Suppressor macrophage treated with lipopolysaccharide for 1 hour (primary cell): ENCODE measurements at regions not wholly inside any gene's neighbourhood (a gene's known extent, or its start where the extent isn't known, plus 50 kb on each side); places are given as distances from the start of the nearest gene placed in this dataset.
"Not testable (repeated sequence)": the region's sequence is repeated elsewhere in the genome, so short reads cannot be mapped to it uniquely, and the experiment has no call there.

Experiments
- DNase-seq, 3 donors: peaks; one replicate each; pipeline ENCODE4 v3.0.0-alpha.2; 2020 to 2022

- no peak for DNase-seq
Measured at GRCh38 chr5:97545886-97546535, 363.0 kb upstream of the RIOK2 start.

- no peak for DNase-seq
Measured at GRCh38 chr5:97547430-97547829, 364.4 kb upstream of the RIOK2 start.

- DNase-seq: peak; percentile 57 to 88 (median 88)
Measured at GRCh38 chr5:97547999-97548738, 365.1 kb upstream of the RIOK2 start.

- DNase-seq: no peak
Measured at GRCh38 chr5:97548739-97549080, 365.7 kb upstream of the RIOK2 start.

GRCh38 chr5:97549496-97549895 is 366.4 kb upstream of the RIOK2 start:
- DNase-seq: no peak

- peak; percentile 21 to 53 (median 45) for DNase-seq
Measured at GRCh38 chr5:97550164-97550563, 367.1 kb upstream of the RIOK2 start.

GRCh38 chr5:97550818-97551217 is 367.8 kb upstream of the RIOK2 start:
- no peak for DNase-seq

- no peak for DNase-seq
Measured at GRCh38 chr5:97553604-97554452, 370.8 kb upstream of the RIOK2 start.

- no peak for DNase-seq
Measured at GRCh38 chr5:97554977-97555643, 372.1 kb upstream of the RIOK2 start.

- DNase-seq: no peak
Measured at GRCh38 chr5:97555644-97555981, 372.6 kb upstream of the RIOK2 start.

- no peak for DNase-seq
Measured at GRCh38 chr5:97559827-97560598, 377.0 kb upstream of the RIOK2 start.

- no peak for DNase-seq
Measured at GRCh38 chr5:97560599-97560993, 377.5 kb upstream of the RIOK2 start.

GRCh38 chr5:97563050-97563657 is 380.1 kb upstream of the RIOK2 start:
- DNase-seq: no peak

- DNase-seq: no peak
Measured at GRCh38 chr5:97568382-97568781, 385.3 kb upstream of the RIOK2 start.

GRCh38 chr5:97570242-97570641 is 387.2 kb upstream of the RIOK2 start:
- DNase-seq: no peak

- no peak for DNase-seq
Measured at GRCh38 chr5:97575322-97575721, 392.3 kb upstream of the RIOK2 start.

- no peak for DNase-seq
Measured at GRCh38 chr5:97576956-97577355, 393.9 kb upstream of the RIOK2 start.

GRCh38 chr5:97579977-97580376 is 396.9 kb upstream of the RIOK2 start:
- DNase-seq: not testable (repeated sequence)

GRCh38 chr5:97580746-97581145 is 397.7 kb upstream of the RIOK2 start:
- no peak for DNase-seq

GRCh38 chr5:97591781-97592180 is 408.7 kb upstream of the RIOK2 start:
- DNase-seq: no peak

- no peak for DNase-seq
Measured at GRCh38 chr5:97600486-97600885, 417.4 kb upstream of the RIOK2 start.

GRCh38 chr5:97601651-97602050 is 418.6 kb upstream of the RIOK2 start:
- DNase-seq: no peak
